ENCODE measurements at regions not wholly inside any gene's neighbourhood (a gene's known extent, or its start where the extent isn't known, plus 50 kb on each side); places are given as distances from the start of the nearest gene placed in this dataset.
"Not testable (repeated sequence)": the region's sequence is repeated elsewhere in the genome, so short reads cannot be mapped to it uniquely, and the experiment has no call there.

- TF ChIP-seq PATZ1 (CRISPR knock-in tag; IDR thresholded peaks at IDR 0.05); RFX3 (CRISPR knock-in tag; IDR thresholded peaks at IDR 0.05); ZZZ3 (CRISPR knock-in tag; IDR thresholded peaks at IDR 0.05; ENCODE audit: borderline replicate concordance); FOXA1 (IDR thresholded peaks at IDR 0.05); FOXA1 (CRISPR knock-in tag; IDR thresholded peaks at IDR 0.05); POGK (CRISPR knock-in tag; conservative IDR thresholded peaks at IDR 0.05); TFE3 (CRISPR knock-in tag; IDR thresholded peaks at IDR 0.05); E2F5 (CRISPR knock-in tag; conservative IDR thresholded peaks at IDR 0.05); FOXK2 (IDR thresholded peaks at IDR 0.05): not testable (repeated sequence)
These were observed 643.8 kb downstream of the TMEM121 start for GRCh38 chr14:106170163-106170658.

All from HepG2 (cell line).